ENCODE measurements at regions not wholly inside any gene's neighbourhood (a gene's known extent, or its start where the extent isn't known, plus 50 kb on each side); places are given as distances from the start of the nearest gene placed in this dataset.

GRCh38 chr20:60085551-60086132 lies 127.4 kb downstream of the CDH26 start:
- POLR2A ChIA-PET (ENCODE audit: partially characterized antibody) = no interaction called here
- H4K8ac ChIP-seq (ENCODE audit: extremely low read depth, insufficient read depth, low read length) = no peak overlapping the region
- no peak overlapping the region for H2BK20ac ChIP-seq (ENCODE audit: low read length)
- peaks cover 0 to 3% of the 10 kb centered on the region in 2 experiments; a peak in 1 of 4 replicates for H3K9me3 ChIP-seq (ENCODE audit: insufficient read depth in 2 of 2, low read depth in 1 of 2, low read length in 1 of 2)
- no peak overlapping the region for H3K27ac ChIP-seq (ENCODE audit: low read depth, low read length)
- WGBS, 2 experiments (ENCODE audit: extremely low coverage in 1 of 2, insufficient coverage in 1 of 2, insufficient read length in 1 of 2, insufficient replicate concordance in 2 of 2, low coverage in 1 of 2, low lambda C conversion rate in 2 of 2, missing lambda C conversion rate in 1 of 2) = 69% methylated on average over 9 of the region's 9 CpGs; no CpG with 5 or more reads in 1 of the 2 experiments
- FAIRE-seq (no peak), DNase-seq (ENCODE audit: low read depth in 1 of 2, low spot score in 2 of 2) (no peak)
- H2BK12ac ChIP-seq (ENCODE audit: low read depth, low read length) = no peak overlapping the region
- no peaks in the 10 kb centered on the region for H3K36me3 ChIP-seq (ENCODE audit: control insufficient read depth in 2 of 4, insufficient read depth in 4 of 4, low read length in 3 of 4)
- H2BK120ac ChIP-seq (replicated peaks; ENCODE audit: low read depth, low read length) = no peak overlapping the region
- H3K79me2 ChIP-seq (ENCODE audit: control insufficient read depth in 1 of 2, insufficient read depth in 2 of 2, low read length in 2 of 2) = no peaks in the 10 kb centered on the region
- H2BK15ac ChIP-seq (ENCODE audit: low read length) = no peak overlapping the region
- no peak overlapping the region for H3K4ac ChIP-seq (replicated peaks; ENCODE audit: insufficient read length, low read depth, low read length)
- H3K4me1 ChIP-seq (replicated peaks in 1 of 4; ENCODE audit: control insufficient read depth in 3 of 4, insufficient read depth in 4 of 4, low read length in 3 of 4) = no peaks in the 10 kb centered on the region
- H3K27me3 ChIP-seq (replicated peaks in 1 of 4; ENCODE audit: control insufficient read depth in 3 of 4, extremely low read depth in 1 of 4, insufficient read depth in 3 of 4, low read length in 3 of 4) = peaks cover 0 to 11% (median 2%) of the 10 kb centered on the region in 4 experiments; a peak in 3 of 7 replicates
- no peak overlapping the region for H3K4me2 ChIP-seq (ENCODE audit: insufficient read depth in 1 of 2, low read depth in 2 of 2, low read length in 2 of 2)
- H2BK5ac ChIP-seq (ENCODE audit: low read depth, low read length) = no peak overlapping the region
- no peak overlapping the region for H2AK5ac ChIP-seq (ENCODE audit: low read depth, low read length)
- no peaks in the 10 kb centered on the region for H3K79me1 ChIP-seq (ENCODE audit: low read depth, low read length)
- H3K23ac ChIP-seq (ENCODE audit: insufficient read length) = no peak overlapping the region
- no peak overlapping the region for H4K5ac ChIP-seq (ENCODE audit: insufficient read length, low read depth, low read length)
- no peak overlapping the region for H3K4me3 ChIP-seq (ENCODE audit: extremely low read depth in 1 of 4, insufficient read depth in 2 of 4, low read depth in 3 of 4, low read length in 4 of 4)
- H2AFZ ChIP-seq (ENCODE audit: low read length) = no peak overlapping the region
- CTCF ChIA-PET (ENCODE audit: partially characterized antibody) = no interaction called here
- H3K18ac ChIP-seq (ENCODE audit: extremely low read depth, low read length) = no peak overlapping the region
- no peak overlapping the region for H4K91ac ChIP-seq (replicated peaks; ENCODE audit: insufficient read length, low read length)
- no peaks in the 10 kb centered on the region for H3K23me2 ChIP-seq (ENCODE audit: low read depth, low read length)
- no peak overlapping the region for H3K9ac ChIP-seq (replicated peaks in 1 of 4; ENCODE audit: extremely low read depth in 1 of 4, low read depth in 3 of 4, low read length in 3 of 4)
- H3K14ac ChIP-seq (ENCODE audit: insufficient read length) = no peak overlapping the region
- H4K20me1 ChIP-seq (replicated peaks in 1 of 2; ENCODE audit: control insufficient read depth in 1 of 2, insufficient read depth in 2 of 2, low read length in 2 of 2) = no peaks in the 10 kb centered on the region
- no peak overlapping the region for H3K56ac ChIP-seq (replicated peaks; ENCODE audit: insufficient read length, low read depth, low read length)
- TF ChIP-seq PHF8 (conservative IDR thresholded peaks at IDR 0.05; ENCODE audit: low read depth, low read length) = no peak
- no peak for TF ChIP-seq CTBP2 (IDR thresholded peaks at IDR 0.05; ENCODE audit: borderline replicate concordance, insufficient read depth, insufficient read length, low read length)
- TF ChIP-seq POLR2AphosphoS5 (IDR thresholded peaks at IDR 0.05; ENCODE audit: low read depth, low read length) = no peak
- TF ChIP-seq RAD21 (IDR thresholded peaks at IDR 0.05 in 1 of 2, conservative IDR thresholded peaks at IDR 0.05 in 1 of 2; ENCODE audit: low read depth in 2 of 2, low read length in 2 of 2) = peak; percentile 10 to 22; a peak in 3 of 4 replicates
- TF ChIP-seq CTCF (IDR thresholded peaks at IDR 0.05; ENCODE audit: control extremely low read depth in 1 of 3, insufficient read depth in 1 of 3, low read depth in 1 of 3, low read length in 3 of 3) = peak; percentile 6 to 54 (median 39); a peak in 2 of 4 replicates
- TF ChIP-seq TAF1 (IDR thresholded peaks at IDR 0.05; ENCODE audit: low read depth, low read length) = no peak
- no peak for TF ChIP-seq JUN (IDR thresholded peaks at IDR 0.05; ENCODE audit: low read depth, low read length)

Measured in H1 (cell line).